NT2/D1 (cell line): ENCODE measurements at regions not wholly inside any gene's neighbourhood (a gene's known extent, or its start where the extent isn't known, plus 50 kb on each side); places are given as distances from the start of the nearest gene placed in this dataset.

Source experiments
- DNase-seq: peaks from one replicate; pipeline ENCODE4 v3.0.0-alpha.2; 2011; ENCODE audit warnings: low read depth, low spot score
- H3K27me3 ChIP-seq: 2 replicates; pipeline ENCODE4 v1.6.0; 2011; ENCODE audit warnings: mild to moderate bottlenecking; ENCODE audit not compliant: insufficient read length, insufficient read depth
- H3K36me3 ChIP-seq: 2 replicates; pipeline ENCODE4 v1.6.1; 2011; ENCODE audit warnings: mild to moderate bottlenecking, low read length, mixed read lengths; ENCODE audit not compliant: insufficient read depth, insufficient read length
- H3K4me1 ChIP-seq: 2 replicates; pipeline ENCODE4 v1.5.1; 2011; ENCODE audit not compliant: insufficient read depth, insufficient read length
- H3K4me3 ChIP-seq: 2 replicates; pipeline ENCODE4 v1.5.1; 2011; ENCODE audit warnings: low read depth; ENCODE audit not compliant: insufficient read length
- H3K9ac ChIP-seq: 2 replicates; pipeline ENCODE4 v1.6.0; 2011; ENCODE audit warnings: low read depth; ENCODE audit not compliant: insufficient read length
- H3K9me3 ChIP-seq: 2 replicates; pipeline ENCODE4 v1.5.1; 2011; ENCODE audit warnings: mild to moderate bottlenecking, low read length; ENCODE audit not compliant: insufficient read depth
- SUZ12 ChIP-seq: IDR thresholded peaks from 2 replicates; pipeline ENCODE4 v1.6.1; 2011; ENCODE audit not compliant: insufficient read length, insufficient read depth; ENCODE audit errors: extremely low read depth
- YY1 ChIP-seq: IDR thresholded peaks from 2 replicates; pipeline ENCODE4 v1.6.1; 2011; ENCODE audit not compliant: insufficient read length, insufficient read depth
- ZNF274 ChIP-seq: IDR thresholded peaks from 2 replicates; pipeline ENCODE4 v1.6.1; 2011; ENCODE audit warnings: mild to moderate bottlenecking, low read depth, low read length

DNA sequence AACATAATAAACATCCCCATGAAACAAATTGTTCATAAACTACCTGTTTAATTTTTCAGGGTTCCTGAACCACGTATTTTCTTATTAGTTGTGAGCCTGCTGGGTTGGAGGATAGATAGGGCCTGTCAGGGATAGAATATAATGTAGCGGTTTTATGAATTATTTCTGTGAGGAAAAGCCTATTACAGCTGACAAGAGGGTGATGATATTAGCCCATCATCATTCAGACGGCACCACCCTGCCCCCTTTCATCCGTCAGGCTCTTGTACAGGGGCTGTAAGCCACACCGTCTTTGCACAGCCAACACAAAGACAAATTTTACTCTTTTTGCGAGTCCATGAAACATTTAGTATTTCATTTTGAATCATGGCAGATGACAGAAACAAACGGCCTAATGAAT lies 335.3 kb upstream of the TMCO5A start:
- DNase-seq, result no peak
- Histone ChIP-seq H3K4me3 (no peak overlapping the region), H3K36me3 (no peaks in the 10 kb centered on the region), H3K9me3 (no peaks in the 10 kb centered on the region), H3K4me1 (no peaks in the 10 kb centered on the region), H3K9ac (no peak overlapping the region), H3K27me3 (no peaks in the 10 kb centered on the region)
- TF ChIP-seq SUZ12 (no peak), YY1 (no peak), ZNF274 (no peak)

DNA sequence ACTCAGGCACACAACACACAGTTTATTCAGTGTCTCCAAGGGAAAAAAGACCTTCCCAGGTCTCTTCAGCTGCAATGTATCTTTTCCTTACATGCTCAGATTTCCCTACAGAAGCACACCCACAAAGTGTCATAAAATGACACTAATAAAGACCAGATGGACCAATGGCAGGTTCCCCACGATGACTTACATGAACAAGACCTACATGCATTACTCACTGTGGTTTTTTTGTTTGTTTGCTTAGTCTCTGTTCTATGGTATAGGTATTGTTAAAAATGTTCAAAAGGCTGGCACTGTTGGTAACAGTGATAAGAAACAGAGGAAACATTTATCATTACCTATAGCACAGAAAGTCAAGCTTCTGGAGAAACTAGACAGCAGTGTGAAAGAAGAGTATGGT lies 318.2 kb upstream of the TMCO5A start:
- no peaks in the 10 kb centered on the region for H3K27me3 ChIP-seq
- H3K9me3 ChIP-seq, result no peaks in the 10 kb centered on the region
- no peak overlapping the region for H3K4me3 ChIP-seq
- no peak overlapping the region for H3K9ac ChIP-seq
- no peak for DNase-seq
- H3K36me3 ChIP-seq, result no peaks in the 10 kb centered on the region
- no peaks in the 10 kb centered on the region for H3K4me1 ChIP-seq
- TF ChIP-seq YY1 (no peak), ZNF274 (no peak), SUZ12 (no peak)

DNA sequence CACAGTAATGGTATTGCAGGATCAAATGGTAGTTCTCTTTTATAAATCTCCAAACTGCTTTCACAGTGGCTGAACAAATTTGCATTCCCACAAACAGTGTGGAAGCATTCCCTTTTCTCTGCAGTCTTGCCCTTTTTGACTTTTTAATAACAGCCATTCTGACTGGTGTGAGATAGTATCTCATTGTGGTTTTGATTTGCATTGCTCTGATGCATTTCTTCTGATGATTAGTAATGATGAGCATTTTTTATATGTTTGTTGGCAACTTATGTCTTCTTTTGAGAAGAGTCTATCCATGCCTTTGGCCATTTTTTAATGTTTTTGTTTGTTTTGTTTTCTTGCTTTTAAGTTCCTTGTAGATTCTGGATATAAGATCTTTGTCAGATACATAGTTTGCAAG lies 316.1 kb upstream of the TMCO5A start:
- no peak for DNase-seq
- Histone ChIP-seq H3K36me3 (no peaks in the 10 kb centered on the region), H3K4me1 (no peaks in the 10 kb centered on the region), H3K9me3 (no peaks in the 10 kb centered on the region), H3K27me3 (no peaks in the 10 kb centered on the region), H3K9ac (no peak overlapping the region), H3K4me3 (no peak overlapping the region)
- no peak for TF ChIP-seq ZNF274
- TF ChIP-seq SUZ12, result no peak
- TF ChIP-seq YY1, result no peak

DNA sequence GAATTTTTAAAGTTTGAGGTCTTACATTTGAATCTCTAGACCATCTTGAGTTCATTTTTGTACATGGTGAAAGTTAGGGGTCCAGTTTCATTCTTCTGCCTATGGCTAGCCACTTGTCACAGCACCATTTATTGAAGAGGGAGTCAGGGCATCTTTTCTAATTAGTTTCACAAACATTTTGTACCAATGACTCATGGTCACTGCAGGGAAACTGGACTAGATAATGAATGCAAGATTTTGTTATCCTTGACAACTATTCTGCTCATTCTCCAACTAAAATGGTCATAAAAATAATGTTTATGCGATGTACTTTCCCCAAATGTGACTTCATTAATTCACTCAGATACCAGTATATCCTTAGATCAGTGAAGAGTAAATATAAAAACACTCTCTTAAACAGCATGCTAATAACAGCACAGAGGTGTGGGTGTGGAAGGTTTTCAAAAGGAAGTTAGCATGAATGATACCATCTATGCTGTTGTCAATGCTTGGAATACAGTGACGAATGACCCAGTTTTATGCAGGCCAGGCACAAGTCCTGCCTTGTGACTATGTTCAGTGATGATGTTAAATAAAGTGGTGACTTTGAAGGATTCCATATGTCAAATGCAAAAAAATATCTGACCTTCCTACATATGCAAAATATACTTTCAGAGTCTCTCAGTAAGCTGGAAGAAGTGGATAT lies 314.9 kb upstream of the TMCO5A start:
- DNase-seq, result no peak
- TF ChIP-seq ZNF274, result no peak
- TF ChIP-seq YY1, result no peak
- TF ChIP-seq SUZ12, result no peak
- no peaks in the 10 kb centered on the region for H3K36me3 ChIP-seq
- no peak overlapping the region for H3K4me3 ChIP-seq
- no peaks in the 10 kb centered on the region for H3K9me3 ChIP-seq
- H3K4me1 ChIP-seq, result no peaks in the 10 kb centered on the region
- no peak overlapping the region for H3K9ac ChIP-seq
- H3K27me3 ChIP-seq, result no peaks in the 10 kb centered on the region

DNA sequence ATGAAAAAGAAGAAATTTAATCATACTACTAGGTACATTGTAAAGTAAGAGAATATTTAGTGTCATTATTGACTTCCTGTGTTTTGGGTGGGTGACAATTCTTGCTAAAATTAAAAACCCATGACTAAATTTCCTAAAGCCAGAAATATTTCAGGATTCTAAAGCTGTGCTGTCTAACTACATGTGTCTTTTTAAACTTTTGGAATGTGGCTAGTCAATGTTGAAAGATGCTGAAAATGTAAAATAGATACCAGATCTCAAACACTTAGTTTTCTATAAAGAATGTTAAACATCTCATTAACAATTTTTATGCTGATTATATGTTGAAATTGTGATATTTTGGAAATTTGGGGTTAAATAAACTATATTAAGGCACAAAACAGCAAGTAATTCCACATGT lies 308.9 kb upstream of the TMCO5A start:
- Histone ChIP-seq H3K27me3 (no peaks in the 10 kb centered on the region), H3K4me3 (no peak overlapping the region), H3K9me3 (no peaks in the 10 kb centered on the region), H3K4me1 (no peaks in the 10 kb centered on the region), H3K9ac (no peak overlapping the region), H3K36me3 (no peaks in the 10 kb centered on the region)
- DNase-seq, result no peak
- TF ChIP-seq SUZ12 (no peak), YY1 (no peak), ZNF274 (no peak)

DNA sequence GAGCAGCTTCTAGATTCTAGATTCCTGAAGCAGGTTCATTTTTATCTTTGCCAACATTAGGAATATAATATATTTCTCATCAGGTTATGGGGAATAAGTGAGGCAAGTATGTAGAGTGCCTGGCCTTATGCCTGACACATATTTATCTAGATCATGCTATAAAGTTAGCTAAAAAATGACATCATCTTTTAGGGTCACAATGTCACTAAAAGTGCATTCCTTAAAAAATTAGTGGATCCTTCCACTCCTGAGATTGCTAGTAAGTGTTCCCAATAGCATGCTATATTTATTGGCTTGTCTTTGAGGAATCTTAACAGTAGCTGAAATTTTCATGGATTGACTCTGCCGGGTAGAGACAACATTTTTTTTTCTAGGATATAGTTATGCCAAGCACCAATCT lies 305.9 kb upstream of the TMCO5A start:
- no peak for TF ChIP-seq ZNF274
- TF ChIP-seq SUZ12, result no peak
- no peak for TF ChIP-seq YY1
- H3K4me3 ChIP-seq, result no peak overlapping the region
- no peak overlapping the region for H3K9ac ChIP-seq
- no peaks in the 10 kb centered on the region for H3K27me3 ChIP-seq
- H3K36me3 ChIP-seq, result no peaks in the 10 kb centered on the region
- DNase-seq, result no peak
- no peaks in the 10 kb centered on the region for H3K4me1 ChIP-seq
- H3K9me3 ChIP-seq, result no peaks in the 10 kb centered on the region

DNA sequence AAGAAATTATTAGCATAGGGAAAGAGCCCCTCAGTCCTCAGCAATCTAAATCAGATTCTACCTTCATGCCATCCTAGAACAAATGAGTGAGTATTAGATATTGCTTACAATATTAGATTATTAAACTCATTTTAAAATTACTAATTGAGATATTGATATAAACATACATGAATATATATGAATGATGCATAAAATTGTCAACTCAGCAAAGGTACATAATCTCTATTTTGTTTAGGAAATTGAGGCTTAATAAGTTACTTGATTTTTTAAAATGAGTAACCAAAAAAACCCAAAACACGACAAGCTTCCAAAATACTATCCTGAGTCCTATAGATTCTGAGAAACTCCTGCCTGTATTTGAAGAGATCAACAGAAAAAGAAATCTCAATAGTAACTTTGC lies 297.7 kb upstream of the TMCO5A start:
- no peak overlapping the region for H3K4me3 ChIP-seq
- TF ChIP-seq SUZ12 (no peak), YY1 (no peak), ZNF274 (no peak)
- H3K36me3 ChIP-seq, result no peaks in the 10 kb centered on the region
- H3K9ac ChIP-seq, result no peak overlapping the region
- H3K27me3 ChIP-seq, result no peaks in the 10 kb centered on the region
- no peak for DNase-seq
- no peaks in the 10 kb centered on the region for H3K9me3 ChIP-seq
- H3K4me1 ChIP-seq, result no peaks in the 10 kb centered on the region

DNA sequence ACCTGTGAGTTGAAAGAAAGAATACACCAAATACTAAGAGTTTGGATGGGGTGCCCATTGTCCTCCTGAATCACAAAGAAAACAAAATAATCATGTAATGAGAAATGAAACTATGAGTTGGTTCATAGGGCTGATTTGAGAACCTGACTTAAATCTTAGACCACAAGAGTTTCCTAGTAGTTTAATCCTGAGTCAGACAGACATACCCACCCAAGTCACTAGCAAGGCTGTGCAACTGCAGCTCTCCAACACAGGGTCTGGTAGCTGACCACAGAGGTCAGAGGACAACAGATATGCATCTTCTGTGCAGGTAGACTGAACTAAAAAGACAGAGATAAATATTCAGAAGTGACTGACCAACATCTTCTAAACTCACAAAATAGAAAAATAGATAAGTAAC lies 296.3 kb upstream of the TMCO5A start:
- no peaks in the 10 kb centered on the region for H3K4me1 ChIP-seq
- no peak for DNase-seq
- H3K4me3 ChIP-seq, result no peak overlapping the region
- no peaks in the 10 kb centered on the region for H3K9me3 ChIP-seq
- H3K27me3 ChIP-seq, result no peaks in the 10 kb centered on the region
- H3K36me3 ChIP-seq, result no peaks in the 10 kb centered on the region
- TF ChIP-seq SUZ12 (no peak), ZNF274 (no peak), YY1 (no peak)
- H3K9ac ChIP-seq, result no peak overlapping the region
